ENCODE measurements at regions not wholly inside any gene's neighbourhood (a gene's known extent, or its start where the extent isn't known, plus 50 kb on each side); places are given as distances from the start of the nearest gene placed in this dataset.

GRCh38 chr3:168383573-168383972 is 287.8 kb upstream of the GOLIM4 start:
- no peaks in the 10 kb centered on the region for H3K9me3 ChIP-seq (replicated peaks in 1 of 3)
- no peak for TF ChIP-seq POLR2A (IDR thresholded peaks at IDR 0.05)
- no peak for TF ChIP-seq CTCF (IDR thresholded peaks at IDR 0.05)
- no peak overlapping the region for H3K27ac ChIP-seq
- WGBS, 4 donors, result 75 to 87% (median 79%) methylated on average over 2 of the region's 2 CpGs
- DNase-seq, result no peak
- H3K4me3 ChIP-seq, result no peak overlapping the region
- H3K36me3 ChIP-seq (replicated peaks in 1 of 2), result no peaks in the 10 kb centered on the region
- no peaks in the 10 kb centered on the region for H3K27me3 ChIP-seq
- intact Hi-C loops (cut with DNase I), result no loop called here
- no peaks in the 10 kb centered on the region for H3K4me1 ChIP-seq (replicated peaks in 1 of 2)

- Histone ChIP-seq H3K27ac (no peak overlapping the region), H3K9me3 (replicated peaks in 1 of 3) (no peaks in the 10 kb centered on the region), H3K27me3 (no peaks in the 10 kb centered on the region), H3K4me3 (no peak overlapping the region), H3K4me1 (replicated peaks in 1 of 2) (no peaks in the 10 kb centered on the region), H3K36me3 (replicated peaks in 1 of 2) (no peaks in the 10 kb centered on the region)
- intact Hi-C loops (cut with DNase I), result no loop called here
- TF ChIP-seq POLR2A (IDR thresholded peaks at IDR 0.05) (no peak), CTCF (IDR thresholded peaks at IDR 0.05) (no peak)
- no peak for DNase-seq
- WGBS, 4 donors, result 30 to 45% (median 37%) methylated on average over 3 of the region's 3 CpGs
Observed at GRCh38 chr3:168371846-168372245, 276.1 kb upstream of the GOLIM4 start.

DNA sequence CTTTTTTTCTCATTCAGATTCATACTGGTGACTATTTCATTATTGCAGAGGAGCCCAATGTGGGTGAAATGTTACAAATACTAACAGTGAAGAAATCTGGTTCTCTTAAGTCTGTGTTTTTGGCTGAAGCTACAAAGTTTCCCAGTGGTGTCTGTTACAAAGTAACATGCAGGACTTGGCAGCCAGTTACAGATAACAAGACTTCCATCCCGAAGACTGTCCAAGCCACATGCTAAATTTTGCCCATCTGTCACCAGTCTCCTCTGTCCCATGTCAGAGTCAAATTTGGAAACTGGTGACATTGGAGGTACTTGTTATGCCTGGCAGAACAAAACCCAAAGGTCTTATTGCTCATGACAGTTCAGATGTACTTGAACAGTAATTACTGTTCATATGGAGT is 269.2 kb upstream of the GOLIM4 start:
- intact Hi-C loops (cut with DNase I), result no loop called here
- no peak overlapping the region for H3K27ac ChIP-seq
- WGBS, 4 donors, result 66 to 80% (median 71%) methylated on average over 1 of the region's 1 CpG
- H3K27me3 ChIP-seq, result no peaks in the 10 kb centered on the region
- no peak for DNase-seq
- no peaks in the 10 kb centered on the region for H3K4me1 ChIP-seq (replicated peaks in 1 of 2)
- H3K36me3 ChIP-seq (replicated peaks in 1 of 2), result no peaks in the 10 kb centered on the region
- TF ChIP-seq POLR2A (IDR thresholded peaks at IDR 0.05), result no peak
- TF ChIP-seq CTCF (IDR thresholded peaks at IDR 0.05), result no peak
- H3K9me3 ChIP-seq (replicated peaks in 1 of 3), result no peaks in the 10 kb centered on the region
- H3K4me3 ChIP-seq, result no peak overlapping the region

GRCh38 chr3:168362661-168363247 is 267.0 kb upstream of the GOLIM4 start:
- 49 to 63% (median 62%) methylated on average over 4 of the region's 4 CpGs for WGBS, 4 donors
- intact Hi-C loops (cut with DNase I), result no loop called here
- TF ChIP-seq POLR2A (IDR thresholded peaks at IDR 0.05) (no peak), CTCF (IDR thresholded peaks at IDR 0.05) (no peak)

More at GRCh38 chr3:168362661-168363247, 267.0 kb upstream of the GOLIM4 start:
- H3K4me3 ChIP-seq, result no peak overlapping the region
- no peak overlapping the region for H3K27ac ChIP-seq
- no peaks in the 10 kb centered on the region for H3K27me3 ChIP-seq
- H3K36me3 ChIP-seq (replicated peaks in 1 of 2), result no peaks in the 10 kb centered on the region
- no peak for DNase-seq
- H3K4me1 ChIP-seq (replicated peaks in 1 of 2), result no peaks in the 10 kb centered on the region
- no peaks in the 10 kb centered on the region for H3K9me3 ChIP-seq (replicated peaks in 1 of 3)

All from adrenal gland (tissue), 9 donors.